MM.1S (cell line): ENCODE measurements at regions not wholly inside any gene's neighbourhood (a gene's known extent, or its start where the extent isn't known, plus 50 kb on each side); places are given as distances from the start of the nearest gene placed in this dataset.

ENCODE experiments used
- DNase-seq: peaks from one replicate; pipeline ENCODE4 v3.0.0-alpha.2; 2015
- H2AFZ ChIP-seq: fragments of 300-600 bp; sonication (generic); 2 replicates; pipeline ENCODE4 v1.6.0; 2016; ENCODE audit warnings: antibody characterized with exemption, low read length
- H3F3A ChIP-seq: fragments of 300-600 bp; sonication (generic); 2 replicates; pipeline ENCODE4 v1.6.1; 2016; ENCODE audit warnings: mild to moderate bottlenecking, antibody characterized with exemption, low read length, moderate library complexity, mixed read lengths; ENCODE audit not compliant: insufficient read depth
- H3K27ac ChIP-seq: fragments of 300-600 bp; sonication (generic); 2 replicates; pipeline ENCODE4 v1.5.1; 2016; ENCODE audit warnings: mild to moderate bottlenecking, low read length
- H3K27me3 ChIP-seq: fragments of 300-600 bp; sonication (generic); replicated peaks from 2 replicates; pipeline ENCODE4 v1.6.0; 2016; ENCODE audit warnings: low read length; ENCODE audit not compliant: insufficient read depth
- H3K36me3 ChIP-seq: fragments of 300-600 bp; sonication (generic); replicated peaks from 2 replicates; pipeline ENCODE4 v1.6.1; 2016; ENCODE audit warnings: mild to moderate bottlenecking, low read length, mixed read lengths; ENCODE audit not compliant: insufficient read depth
- H3K4me1 ChIP-seq: fragments of 300-600 bp; sonication (generic); 2 replicates; pipeline ENCODE4 v1.6.1; 2016; ENCODE audit warnings: low read length, mixed read lengths
- H3K4me2 ChIP-seq: fragments of 300-600 bp; sonication (generic); 2 replicates; pipeline ENCODE4 v1.6.0; 2016; ENCODE audit warnings: low read depth, low read length
- H3K4me3 ChIP-seq: fragments of 300-600 bp; sonication (generic); 2 replicates; pipeline ENCODE4 v1.5.1; 2016; ENCODE audit warnings: low read length, mixed read lengths
- H3K79me2 ChIP-seq: fragments of 300-600 bp; sonication (generic); 2 replicates; pipeline ENCODE4 v1.6.1; 2016; ENCODE audit warnings: mixed run types, low read length, mixed read lengths
- H3K9ac ChIP-seq: fragments of 300-600 bp; sonication (generic); 2 replicates; pipeline ENCODE4 v1.6.1; 2016; ENCODE audit warnings: low read length, mixed read lengths
- H3K9me2 ChIP-seq: fragments of 300-600 bp; sonication (generic); replicated peaks from 2 replicates; pipeline ENCODE4 v1.6.1; 2016; ENCODE audit warnings: mild to moderate bottlenecking, low read length, mixed read lengths; ENCODE audit not compliant: insufficient read depth
- H3K9me3 ChIP-seq: fragments of 300-600 bp; sonication (generic); replicated peaks from 2 replicates; pipeline ENCODE4 v1.6.1; 2016; ENCODE audit warnings: mild to moderate bottlenecking, low read length, mixed read lengths; ENCODE audit not compliant: insufficient read depth
- H4K20me1 ChIP-seq: fragments of 300-600 bp; sonication (generic); 2 replicates; pipeline ENCODE4 v1.6.1; 2016; ENCODE audit warnings: mild to moderate bottlenecking, low read length, moderate library complexity, mixed read lengths; ENCODE audit not compliant: insufficient read depth
- EZH2 ChIP-seq: fragments of 300-600 bp; sonication (generic); optimal IDR thresholded peaks from 2 replicates; pipeline ENCODE3; 2017; ENCODE audit warnings: low read depth, mild to moderate bottlenecking, antibody characterized with exemption, low read length, mixed read lengths
- EZH2phosphoT487 ChIP-seq: fragments of 300-600 bp; sonication (generic); IDR thresholded peaks from 2 replicates; pipeline ENCODE4 v1.6.1; 2018; ENCODE audit warnings: antibody characterized with exemption, low read length
- TF ChIP-seq, protein P1 (sequence below): fragments of 300-600 bp; sonication (generic); IDR thresholded peaks from 2 replicates; pipeline ENCODE4 v1.5.1; 2016; ENCODE audit warnings: antibody characterized with exemption, low read length, mixed read lengths

DNA sequence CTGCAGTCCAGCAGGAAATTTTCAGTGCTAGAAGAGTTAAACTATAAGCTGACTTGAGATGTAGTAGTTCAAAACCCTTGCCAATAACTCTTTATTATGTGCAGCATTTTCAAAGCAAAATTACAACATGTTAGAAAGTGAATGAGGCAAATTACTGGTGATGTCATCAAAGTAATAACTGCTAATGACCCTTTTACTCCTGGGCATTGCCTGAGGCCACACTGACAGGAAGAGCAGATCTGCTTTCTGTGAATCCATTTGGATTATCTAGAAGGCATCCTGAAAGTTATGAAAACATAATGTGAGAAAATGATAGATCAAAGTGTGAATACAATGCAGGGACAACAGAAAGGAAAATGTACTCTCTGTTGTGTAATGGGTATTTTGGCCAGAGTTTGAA is 139.6 kb upstream of the TRIB2 start:
- Histone ChIP-seq H2AFZ (no peak overlapping the region), H3F3A (no peaks in the 10 kb centered on the region), H3K9me3 (no peaks in the 10 kb centered on the region), H3K4me2 (no peak overlapping the region), H3K4me3 (no peak overlapping the region), H3K9ac (no peak overlapping the region), H3K36me3 (no peaks in the 10 kb centered on the region), H3K79me2 (no peaks in the 10 kb centered on the region), H3K4me1 (no peaks in the 10 kb centered on the region), H3K27ac (no peak overlapping the region), H3K27me3 (no peaks in the 10 kb centered on the region), H4K20me1 (no peaks in the 10 kb centered on the region), H3K9me2 (no peaks in the 10 kb centered on the region)
- DNase-seq, result no peak
- no peak for TF ChIP-seq EZH2
- TF ChIP-seq, protein P1, sequence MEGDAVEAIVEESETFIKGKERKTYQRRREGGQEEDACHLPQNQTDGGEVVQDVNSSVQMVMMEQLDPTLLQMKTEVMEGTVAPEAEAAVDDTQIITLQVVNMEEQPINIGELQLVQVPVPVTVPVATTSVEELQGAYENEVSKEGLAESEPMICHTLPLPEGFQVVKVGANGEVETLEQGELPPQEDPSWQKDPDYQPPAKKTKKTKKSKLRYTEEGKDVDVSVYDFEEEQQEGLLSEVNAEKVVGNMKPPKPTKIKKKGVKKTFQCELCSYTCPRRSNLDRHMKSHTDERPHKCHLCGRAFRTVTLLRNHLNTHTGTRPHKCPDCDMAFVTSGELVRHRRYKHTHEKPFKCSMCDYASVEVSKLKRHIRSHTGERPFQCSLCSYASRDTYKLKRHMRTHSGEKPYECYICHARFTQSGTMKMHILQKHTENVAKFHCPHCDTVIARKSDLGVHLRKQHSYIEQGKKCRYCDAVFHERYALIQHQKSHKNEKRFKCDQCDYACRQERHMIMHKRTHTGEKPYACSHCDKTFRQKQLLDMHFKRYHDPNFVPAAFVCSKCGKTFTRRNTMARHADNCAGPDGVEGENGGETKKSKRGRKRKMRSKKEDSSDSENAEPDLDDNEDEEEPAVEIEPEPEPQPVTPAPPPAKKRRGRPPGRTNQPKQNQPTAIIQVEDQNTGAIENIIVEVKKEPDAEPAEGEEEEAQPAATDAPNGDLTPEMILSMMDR, result no peak
- TF ChIP-seq EZH2phosphoT487, result no peak

DNA sequence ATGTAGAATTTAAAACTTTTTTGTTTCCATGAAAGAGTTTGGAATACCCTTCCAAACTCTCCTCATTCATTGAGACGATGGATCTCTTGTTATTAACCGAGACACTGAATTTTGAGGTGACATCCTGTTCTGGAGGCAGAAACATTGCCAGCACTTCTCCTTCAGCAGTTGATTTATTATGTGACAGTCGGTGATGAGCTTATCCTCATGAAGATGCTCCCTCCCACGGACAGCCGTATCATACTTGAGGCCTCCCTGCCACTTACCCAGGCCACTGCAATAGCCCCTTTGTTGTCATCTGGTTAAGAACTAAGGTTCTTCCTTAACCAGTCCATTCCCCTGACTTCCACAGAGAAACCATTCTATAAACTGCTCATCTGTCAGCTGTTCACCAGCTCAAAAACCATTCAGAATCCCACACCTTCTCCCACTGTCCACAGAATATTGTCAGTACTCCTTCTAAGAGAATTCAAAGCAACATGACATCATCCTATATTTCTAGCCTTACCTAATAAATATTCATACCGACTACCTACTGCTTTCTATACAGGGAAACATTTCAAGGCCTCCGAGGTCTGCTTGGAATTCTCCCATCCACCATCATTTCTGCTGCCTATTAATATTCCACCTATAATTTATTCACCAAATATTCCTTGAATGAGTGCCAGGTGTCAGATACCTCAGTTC is 139.0 kb upstream of the TRIB2 start:
- DNase-seq, result no peak
- no peak for TF ChIP-seq EZH2
- TF ChIP-seq EZH2phosphoT487, result no peak
- TF ChIP-seq, protein P1, result no peak
- H3K4me2 ChIP-seq, result no peak overlapping the region
- H3K9me3 ChIP-seq, result no peaks in the 10 kb centered on the region
- no peak overlapping the region for H3K27ac ChIP-seq
- H3K9me2 ChIP-seq, result no peaks in the 10 kb centered on the region
- H2AFZ ChIP-seq, result no peak overlapping the region
- no peaks in the 10 kb centered on the region for H3K27me3 ChIP-seq
- no peaks in the 10 kb centered on the region for H3K4me1 ChIP-seq
- no peak overlapping the region for H3K4me3 ChIP-seq
- H3K79me2 ChIP-seq, result no peaks in the 10 kb centered on the region
- H4K20me1 ChIP-seq, result no peaks in the 10 kb centered on the region
- H3K36me3 ChIP-seq, result no peaks in the 10 kb centered on the region
- H3K9ac ChIP-seq, result no peak overlapping the region
- no peaks in the 10 kb centered on the region for H3F3A ChIP-seq

DNA sequence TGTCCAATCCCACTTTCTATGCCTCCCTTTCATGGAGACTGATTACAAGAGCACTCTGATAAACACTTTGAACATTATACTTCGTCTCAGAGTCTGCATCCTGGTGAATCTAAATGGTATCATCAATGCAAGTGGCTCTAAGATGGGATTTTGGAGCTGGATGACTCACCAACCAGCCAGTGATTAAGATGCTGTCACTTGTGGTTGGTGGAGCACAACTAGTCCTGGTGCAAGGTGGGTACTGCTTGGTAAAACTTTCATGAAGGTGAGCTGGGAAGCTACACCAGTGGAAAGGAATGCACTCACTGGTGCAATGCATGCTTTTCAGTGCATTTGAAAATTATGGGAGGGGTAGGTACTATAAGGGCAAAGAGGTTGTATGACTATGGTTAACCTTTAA is 137.7 kb upstream of the TRIB2 start:
- Histone ChIP-seq H3K79me2 (no peaks in the 10 kb centered on the region), H3K4me2 (no peak overlapping the region), H3K4me3 (no peak overlapping the region), H3K27ac (no peak overlapping the region), H3K9ac (no peak overlapping the region), H3F3A (no peaks in the 10 kb centered on the region), H3K9me2 (no peaks in the 10 kb centered on the region), H4K20me1 (no peaks in the 10 kb centered on the region), H3K36me3 (no peaks in the 10 kb centered on the region), H3K4me1 (no peaks in the 10 kb centered on the region), H2AFZ (no peak overlapping the region), H3K27me3 (no peaks in the 10 kb centered on the region), H3K9me3 (no peaks in the 10 kb centered on the region)
- TF ChIP-seq EZH2phosphoT487 (no peak), EZH2 (no peak)
- TF ChIP-seq, protein P1, result no peak
- no peak for DNase-seq
